Medulla oblongata (tissue), 1 donor: ENCODE measurements at regions not wholly inside any gene's neighbourhood (a gene's known extent, or its start where the extent isn't known, plus 50 kb on each side); places are given as distances from the start of the nearest gene placed in this dataset.

ENCODE experiments used
- DNase-seq: peaks from one replicate; pipeline ENCODE4 v3.0.0-alpha.2; 2015; ENCODE audit errors: extremely low spot score

GRCh38 chr3:31420311-31420710 is 112.4 kb upstream of the STT3B start:
- no peak for DNase-seq

- DNase-seq, result no peak
These were observed 111.2 kb upstream of the STT3B start for GRCh38 chr3:31421314-31422048.

- no peak for DNase-seq
These were observed 110.5 kb upstream of the STT3B start for GRCh38 chr3:31422237-31422636.

- no peak for DNase-seq
These were observed 109.2 kb upstream of the STT3B start for GRCh38 chr3:31423482-31423881.

DNA sequence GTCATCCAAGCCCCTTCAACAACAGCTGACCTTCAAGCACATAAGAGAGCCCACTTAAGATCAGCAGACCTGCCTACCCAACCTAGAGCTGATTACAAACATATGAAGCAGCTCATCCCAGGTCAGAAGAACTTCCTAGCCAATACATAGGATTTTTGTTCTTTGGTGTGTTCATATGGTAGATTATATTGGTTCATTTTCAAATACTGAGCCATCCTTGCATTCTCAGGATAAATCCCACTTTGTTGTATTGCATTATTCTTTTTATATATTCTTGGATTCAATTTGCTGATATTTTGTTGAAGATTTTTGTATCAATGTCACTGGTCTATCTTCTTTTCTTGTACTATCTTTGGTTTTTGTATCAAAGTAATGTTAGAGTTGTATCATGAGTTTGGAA is 107.3 kb upstream of the STT3B start:
- DNase-seq, result no peak

GRCh38 chr3:31427623-31428022 is 105.1 kb upstream of the STT3B start:
- DNase-seq, result no peak

- no peak for DNase-seq
These were observed 101.4 kb upstream of the STT3B start for GRCh38 chr3:31431321-31431720.

- no peak for DNase-seq
These were observed 99.6 kb upstream of the STT3B start for GRCh38 chr3:31432897-31433678.

DNA sequence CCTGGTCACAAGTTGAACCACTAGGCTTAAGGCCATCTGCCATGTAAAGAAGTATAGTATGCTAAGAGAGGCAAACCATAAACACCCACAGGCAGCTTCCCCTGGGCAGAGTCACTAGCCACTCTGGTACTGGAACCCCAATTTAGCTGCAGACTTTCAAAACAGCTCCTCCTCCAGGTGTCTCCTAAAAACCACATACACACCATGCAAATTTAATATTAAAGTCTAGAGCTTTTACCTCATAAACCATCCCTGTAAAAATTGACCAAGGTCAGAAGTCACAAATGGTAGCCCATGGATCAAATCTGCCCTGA is 99.1 kb upstream of the STT3B start:
- no peak for DNase-seq

- no peak for DNase-seq
These were observed 97.9 kb upstream of the STT3B start for GRCh38 chr3:31434819-31435218.

DNA sequence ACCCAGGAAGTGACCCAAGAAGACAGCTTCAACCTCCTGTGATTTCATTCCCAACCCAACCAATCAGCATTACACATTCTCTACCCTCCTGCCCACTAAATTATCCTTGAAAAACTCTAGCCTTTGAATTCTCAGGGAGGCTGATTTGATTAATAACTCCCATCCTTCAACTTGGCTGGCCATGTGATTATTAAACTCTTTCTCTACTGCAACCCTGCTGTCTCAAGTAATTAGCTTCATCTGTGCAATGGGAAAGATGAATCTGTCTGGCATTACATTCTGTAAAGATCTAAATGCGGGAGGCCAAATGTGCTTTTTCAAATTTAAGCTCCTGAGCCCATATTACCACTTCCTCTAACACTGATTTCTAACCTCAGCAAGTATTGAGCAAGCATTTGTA is 95.9 kb upstream of the STT3B start:
- DNase-seq, result no peak

- no peak for DNase-seq
These were observed 94.0 kb upstream of the STT3B start for GRCh38 chr3:31438742-31439141.

- no peak for DNase-seq
These were observed 92.6 kb upstream of the STT3B start for GRCh38 chr3:31439890-31440750.

GRCh38 chr3:31440878-31441277 is 91.8 kb upstream of the STT3B start:
- DNase-seq, result no peak

- DNase-seq, result no peak
These were observed 90.0 kb upstream of the STT3B start for GRCh38 chr3:31442755-31443154.

GRCh38 chr3:31444220-31445142 is 88.2 kb upstream of the STT3B start:
- DNase-seq, result no peak

DNA sequence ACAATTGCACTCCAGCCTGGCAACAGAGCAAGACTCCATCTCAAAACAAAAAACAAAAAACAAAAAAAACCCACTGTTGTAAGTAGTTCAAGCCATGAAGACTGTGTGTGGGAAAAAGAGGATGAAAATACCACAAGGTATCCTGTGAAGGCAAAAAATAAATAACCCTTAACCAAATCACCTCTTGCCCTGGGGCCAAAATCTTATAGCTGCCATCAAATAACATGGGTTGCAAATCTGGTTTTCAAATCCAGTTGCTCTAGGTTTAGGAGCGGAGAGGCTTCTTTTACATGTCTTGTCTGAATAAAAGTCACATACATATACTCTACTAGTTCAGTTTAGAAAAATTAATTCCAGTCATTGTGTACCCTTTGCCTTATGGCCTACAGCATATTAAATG is 87.0 kb upstream of the STT3B start:
- DNase-seq, result no peak

GRCh38 chr3:31448035-31448881 is 84.5 kb upstream of the STT3B start:
- no peak for DNase-seq

- no peak for DNase-seq
These were observed 83.9 kb upstream of the STT3B start for GRCh38 chr3:31448882-31449243.

DNA sequence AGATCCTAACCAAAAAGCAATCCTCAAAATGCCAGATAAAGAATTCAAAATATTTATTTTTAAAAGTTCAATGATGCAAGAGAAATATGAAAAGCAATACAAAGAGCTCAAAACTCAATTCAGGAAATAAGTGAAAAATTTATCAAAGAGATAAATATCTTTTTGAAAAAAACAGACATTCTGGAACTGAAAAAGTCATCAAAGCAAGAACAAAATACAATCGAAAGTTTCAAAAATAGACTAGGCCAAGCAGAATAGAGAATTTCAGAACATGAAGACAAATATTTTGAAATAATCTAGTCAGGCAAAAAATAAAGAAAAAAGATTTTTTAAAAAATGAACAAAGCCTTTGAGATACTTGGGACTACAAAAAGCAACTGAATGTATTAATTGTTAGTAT is 83.4 kb upstream of the STT3B start:
- DNase-seq, result no peak

DNA sequence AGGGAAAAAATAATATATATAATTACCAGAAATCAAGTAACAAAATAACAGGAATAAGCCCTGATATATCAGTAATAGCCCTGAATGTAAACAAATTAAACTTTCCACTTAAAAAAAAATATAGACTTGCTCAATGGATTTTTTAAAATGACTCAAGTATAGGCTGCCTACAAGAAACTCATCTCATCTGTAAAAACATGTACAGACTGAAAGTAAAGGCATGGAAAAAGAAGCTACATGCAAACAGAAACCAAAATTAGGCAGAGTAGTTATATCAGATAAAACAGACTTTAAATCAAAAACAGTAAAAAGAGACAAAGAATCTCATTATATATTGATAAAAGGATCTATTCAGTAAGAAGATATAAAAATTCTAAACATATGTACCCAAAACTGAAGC is 82.4 kb upstream of the STT3B start:
- DNase-seq, result no peak
